ENCODE measurements at regions not wholly inside any gene's neighbourhood (a gene's known extent, or its start where the extent isn't known, plus 50 kb on each side); places are given as distances from the start of the nearest gene placed in this dataset.

DNA sequence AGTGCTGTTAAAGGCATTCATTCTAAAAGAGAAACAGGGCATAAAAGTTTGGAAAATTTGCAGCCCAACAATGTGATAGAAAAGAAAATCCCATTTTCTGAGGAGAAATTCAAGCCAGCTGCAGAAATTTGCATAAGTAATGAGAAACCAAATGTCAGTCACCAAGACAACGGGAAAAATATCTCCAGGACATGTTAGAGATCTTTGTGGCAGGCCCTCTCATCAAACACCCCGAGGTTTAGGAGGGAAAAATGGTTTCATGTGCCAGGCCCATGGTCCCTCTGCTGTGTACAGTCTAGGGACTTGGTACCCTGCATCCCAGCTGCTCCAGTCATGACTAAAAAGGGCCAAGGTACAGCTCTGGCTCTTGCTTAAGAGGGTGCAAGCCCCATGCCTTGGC, 251.0 kb upstream of the FAR2 start:
- Histone ChIP-seq H3K36me3 (ENCODE audit: control insufficient read depth, insufficient read depth, low read length) (no peaks in the 10 kb centered on the region), H3K27me3 (replicated peaks; ENCODE audit: control insufficient read depth, insufficient read depth, low read length) (no peaks in the 10 kb centered on the region), H3K4me1 (no peaks in the 10 kb centered on the region), H3K4me3 (ENCODE audit: low read depth, low read length) (no peak overlapping the region), H3K9me3 (peaks cover 5% of the 10 kb centered on the region; the same call in 1 of the 2 replicates)
- Mint-ChIP-seq H3K36me3 (ENCODE audit: insufficient read depth, unreplicated experiment) (no peaks in the 10 kb centered on the region), H3K27me3 (ENCODE audit: insufficient read depth, unreplicated experiment) (no peaks in the 10 kb centered on the region), H3K4me1 (ENCODE audit: low read depth, unreplicated experiment) (no peaks in the 10 kb centered on the region), H3K9me3 (ENCODE audit: unreplicated experiment) (peaks cover 33% of the 10 kb centered on the region), H3K4me3 (ENCODE audit: unreplicated experiment) (no peak overlapping the region), H3K27ac (ENCODE audit: unreplicated experiment) (no peak overlapping the region)
- TF ChIP-seq, protein P1, sequence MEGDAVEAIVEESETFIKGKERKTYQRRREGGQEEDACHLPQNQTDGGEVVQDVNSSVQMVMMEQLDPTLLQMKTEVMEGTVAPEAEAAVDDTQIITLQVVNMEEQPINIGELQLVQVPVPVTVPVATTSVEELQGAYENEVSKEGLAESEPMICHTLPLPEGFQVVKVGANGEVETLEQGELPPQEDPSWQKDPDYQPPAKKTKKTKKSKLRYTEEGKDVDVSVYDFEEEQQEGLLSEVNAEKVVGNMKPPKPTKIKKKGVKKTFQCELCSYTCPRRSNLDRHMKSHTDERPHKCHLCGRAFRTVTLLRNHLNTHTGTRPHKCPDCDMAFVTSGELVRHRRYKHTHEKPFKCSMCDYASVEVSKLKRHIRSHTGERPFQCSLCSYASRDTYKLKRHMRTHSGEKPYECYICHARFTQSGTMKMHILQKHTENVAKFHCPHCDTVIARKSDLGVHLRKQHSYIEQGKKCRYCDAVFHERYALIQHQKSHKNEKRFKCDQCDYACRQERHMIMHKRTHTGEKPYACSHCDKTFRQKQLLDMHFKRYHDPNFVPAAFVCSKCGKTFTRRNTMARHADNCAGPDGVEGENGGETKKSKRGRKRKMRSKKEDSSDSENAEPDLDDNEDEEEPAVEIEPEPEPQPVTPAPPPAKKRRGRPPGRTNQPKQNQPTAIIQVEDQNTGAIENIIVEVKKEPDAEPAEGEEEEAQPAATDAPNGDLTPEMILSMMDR (IDR thresholded peaks at IDR 0.05; ENCODE audit: insufficient read depth in 1 of 2, low read depth in 1 of 2, low read length in 1 of 2, severe bottlenecking in 1 of 2, unreplicated experiment in 1 of 2): no peak
- CTCF ChIA-PET: no interaction called here
- POLR2A ChIA-PET: no interaction called here
- BruUV-seq (replicated peaks): no TSS peak
- intact Hi-C loops (cut with micrococcal nuclease; ENCODE audit: unreplicated experiment): no loop called here
- no peak for DNase-seq

DNA sequence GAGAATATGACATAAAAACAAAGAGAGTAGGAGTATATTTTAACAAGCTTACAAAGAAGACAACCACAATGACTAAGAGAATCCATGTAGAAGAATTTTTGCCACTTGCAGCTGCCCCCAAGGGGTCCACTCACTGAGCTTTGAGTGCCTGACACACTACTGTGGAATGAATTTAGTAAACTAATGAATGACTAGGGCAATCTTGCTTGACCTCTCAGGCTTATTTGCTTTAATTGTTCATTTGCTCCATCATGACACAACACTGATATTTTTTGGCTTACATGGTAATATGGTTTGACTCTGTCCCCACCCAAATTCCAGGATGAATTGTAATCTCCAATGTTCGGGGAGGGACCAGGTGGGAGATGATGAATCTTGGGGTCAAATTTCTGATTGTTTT, 249.1 kb upstream of the FAR2 start:
- no peaks in the 10 kb centered on the region for H3K27me3 Mint-ChIP-seq (ENCODE audit: insufficient read depth, unreplicated experiment)
- ChIA-PET POLR2A (no interaction called here), CTCF (no interaction called here)
- H3K27ac Mint-ChIP-seq (ENCODE audit: unreplicated experiment): no peak overlapping the region
- Histone ChIP-seq H3K36me3 (ENCODE audit: control insufficient read depth, insufficient read depth, low read length) (no peaks in the 10 kb centered on the region), H3K4me1 (no peaks in the 10 kb centered on the region), H3K9me3 (peaks cover 5% of the 10 kb centered on the region; the same call in 1 of the 2 replicates), H3K4me3 (ENCODE audit: low read depth, low read length) (no peak overlapping the region), H3K27me3 (replicated peaks; ENCODE audit: control insufficient read depth, insufficient read depth, low read length) (no peaks in the 10 kb centered on the region)
- BruUV-seq (replicated peaks): no TSS peak
- intact Hi-C loops (cut with micrococcal nuclease; ENCODE audit: unreplicated experiment): no loop called here
- H3K4me1 Mint-ChIP-seq (ENCODE audit: low read depth, unreplicated experiment): no peaks in the 10 kb centered on the region
- TF ChIP-seq, protein P1 (IDR thresholded peaks at IDR 0.05; ENCODE audit: insufficient read depth in 1 of 2, low read depth in 1 of 2, low read length in 1 of 2, severe bottlenecking in 1 of 2, unreplicated experiment in 1 of 2): no peak
- H3K36me3 Mint-ChIP-seq (ENCODE audit: insufficient read depth, unreplicated experiment): no peaks in the 10 kb centered on the region
- peaks cover 45% of the 10 kb centered on the region for H3K9me3 Mint-ChIP-seq (ENCODE audit: unreplicated experiment)
- no peak overlapping the region for H3K4me3 Mint-ChIP-seq (ENCODE audit: unreplicated experiment)
- DNase-seq: no peak

DNA sequence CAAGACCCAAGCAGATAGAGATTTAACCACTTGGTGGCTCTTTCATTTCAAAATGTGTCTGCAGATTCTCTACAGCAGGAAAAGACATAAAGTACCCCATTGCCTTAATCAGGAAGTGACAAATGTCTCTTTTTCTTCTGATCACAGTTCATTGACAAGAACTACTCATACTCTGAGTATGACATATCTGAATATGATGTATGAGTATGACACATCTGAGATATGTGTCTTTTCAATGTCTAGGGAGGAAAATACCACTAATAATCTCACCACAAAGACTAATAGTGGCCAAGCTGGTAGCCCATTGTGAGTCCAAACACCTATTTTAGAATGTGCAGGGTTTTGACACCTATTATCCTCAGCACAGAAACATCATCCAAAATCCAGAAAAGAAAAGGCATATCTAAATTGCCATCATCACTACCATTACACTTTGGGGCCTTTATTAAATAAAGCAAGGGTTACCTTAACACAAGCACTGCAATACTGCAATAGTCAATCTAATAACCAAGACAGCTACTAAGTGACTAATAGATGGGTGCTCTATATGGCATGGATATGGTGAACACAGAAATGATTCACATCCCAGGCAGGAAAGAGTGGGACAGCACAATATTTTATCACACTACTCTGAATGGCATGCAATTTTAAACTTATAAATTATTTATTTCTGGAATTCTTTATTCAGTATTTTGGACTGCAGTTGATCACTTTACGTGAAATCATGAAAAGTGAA, 243.7 kb upstream of the FAR2 start:
- no peaks in the 10 kb centered on the region for H3K4me1 ChIP-seq
- Mint-ChIP-seq H3K27me3 (ENCODE audit: insufficient read depth, unreplicated experiment) (no peaks in the 10 kb centered on the region), H3K4me3 (ENCODE audit: unreplicated experiment) (no peak overlapping the region), H3K4me1 (ENCODE audit: low read depth, unreplicated experiment) (no peaks in the 10 kb centered on the region), H3K9me3 (ENCODE audit: unreplicated experiment) (peaks cover 53% of the 10 kb centered on the region), H3K27ac (ENCODE audit: unreplicated experiment) (no peak overlapping the region), H3K36me3 (ENCODE audit: insufficient read depth, unreplicated experiment) (no peaks in the 10 kb centered on the region)
- no peak overlapping the region for H3K4me3 ChIP-seq (ENCODE audit: low read depth, low read length)
- TF ChIP-seq, protein P1 (IDR thresholded peaks at IDR 0.05; ENCODE audit: insufficient read depth in 1 of 2, low read depth in 1 of 2, low read length in 1 of 2, severe bottlenecking in 1 of 2, unreplicated experiment in 1 of 2): no peak
- ChIA-PET POLR2A (no interaction called here), CTCF (no interaction called here)
- intact Hi-C loops (cut with micrococcal nuclease; ENCODE audit: unreplicated experiment): no loop called here
- H3K9me3 ChIP-seq: peaks cover 5% of the 10 kb centered on the region; the same call in 1 of the 2 replicates
- no peak for DNase-seq
- H3K36me3 ChIP-seq (ENCODE audit: control insufficient read depth, insufficient read depth, low read length): no peaks in the 10 kb centered on the region
- H3K27me3 ChIP-seq (replicated peaks; ENCODE audit: control insufficient read depth, insufficient read depth, low read length): no peaks in the 10 kb centered on the region
- no TSS peak for BruUV-seq (replicated peaks)
